ENCODE measurements at regions not wholly inside any gene's neighbourhood (a gene's known extent, or its start where the extent isn't known, plus 50 kb on each side); places are given as distances from the start of the nearest gene placed in this dataset.

DNA sequence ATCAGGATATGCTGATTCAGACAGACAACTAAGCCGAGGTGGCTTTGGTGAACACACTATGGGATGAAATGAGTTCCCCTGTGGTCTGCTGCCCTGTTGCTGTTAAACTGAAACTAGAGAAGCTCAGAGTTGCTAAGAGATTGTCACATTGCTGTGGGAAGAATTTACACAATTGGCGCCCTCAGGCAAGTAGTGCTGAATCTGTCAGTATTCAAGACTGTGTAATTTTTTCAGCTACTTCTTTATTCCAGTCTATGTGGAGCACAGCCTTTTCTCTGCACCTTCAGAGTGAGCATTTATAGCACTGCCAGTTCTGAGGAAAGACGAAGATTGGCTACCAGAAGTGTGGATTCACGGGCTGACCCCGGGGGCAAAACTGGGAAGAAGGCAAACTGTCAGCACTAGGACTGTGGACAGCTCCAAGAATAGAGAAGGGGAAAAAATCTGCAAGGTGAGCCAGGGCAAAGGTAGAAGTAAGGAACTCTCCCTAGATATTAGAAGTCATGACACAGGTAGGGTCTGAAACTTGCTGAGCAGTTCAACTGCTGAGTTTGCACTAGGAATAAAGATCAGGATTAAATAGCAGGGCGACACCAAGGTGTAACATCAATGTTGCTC is 218.8 kb upstream of the TMPO start:
- H3K27ac ChIP-seq (ENCODE audit: control insufficient read depth, insufficient read depth, low read length): no peak overlapping the region
- no peaks in the 10 kb centered on the region for H4K20me1 ChIP-seq (ENCODE audit: control insufficient read depth, extremely low read depth, insufficient read depth, low read length)
- no peaks in the 10 kb centered on the region for H3K27me3 ChIP-seq (ENCODE audit: control insufficient read depth, extremely low read depth, insufficient read depth, low read length)
- H3K79me2 ChIP-seq (ENCODE audit: control insufficient read depth, insufficient read depth, low read length): no peaks in the 10 kb centered on the region
- no peak overlapping the region for H3K4me2 ChIP-seq (ENCODE audit: control insufficient read depth, extremely low read depth, insufficient read depth, low read depth, low read length)
- dilution Hi-C loops (cut with MboI; ENCODE audit: extremely low pct_ligation_motif_present, low sequenced_read_pairs): no loop called here
- no peaks in the 10 kb centered on the region for H3K9me1 ChIP-seq (ENCODE audit: control insufficient read depth, extremely low read depth, insufficient read depth, low read length)
- H3K4me3 ChIP-seq (ENCODE audit: control insufficient read depth in 2 of 3, extremely low read depth in 1 of 3, insufficient read depth in 2 of 3, low read depth in 1 of 3, low read length in 3 of 3): no peak overlapping the region
- no peaks in the 10 kb centered on the region for H3K4me1 ChIP-seq (ENCODE audit: control insufficient read depth, extremely low read depth, insufficient read depth, low read length)
- no peak for DNase-seq (ENCODE audit: low read depth, low spot score)
- no peak overlapping the region for H2AFZ ChIP-seq (ENCODE audit: control insufficient read depth, low read length)
- no peaks in the 10 kb centered on the region for H3K9me3 ChIP-seq (ENCODE audit: control insufficient read depth, low read depth, low read length)
- no peak for FAIRE-seq
- no peak overlapping the region for H3K9ac ChIP-seq (ENCODE audit: control insufficient read depth, extremely low read depth, insufficient read depth, low read length)
- H3K36me3 ChIP-seq (ENCODE audit: control insufficient read depth in 2 of 2, extremely low read depth in 1 of 2, insufficient read depth in 2 of 2, low read length in 2 of 2): no peaks in the 10 kb centered on the region
- TF ChIP-seq, protein P1, sequence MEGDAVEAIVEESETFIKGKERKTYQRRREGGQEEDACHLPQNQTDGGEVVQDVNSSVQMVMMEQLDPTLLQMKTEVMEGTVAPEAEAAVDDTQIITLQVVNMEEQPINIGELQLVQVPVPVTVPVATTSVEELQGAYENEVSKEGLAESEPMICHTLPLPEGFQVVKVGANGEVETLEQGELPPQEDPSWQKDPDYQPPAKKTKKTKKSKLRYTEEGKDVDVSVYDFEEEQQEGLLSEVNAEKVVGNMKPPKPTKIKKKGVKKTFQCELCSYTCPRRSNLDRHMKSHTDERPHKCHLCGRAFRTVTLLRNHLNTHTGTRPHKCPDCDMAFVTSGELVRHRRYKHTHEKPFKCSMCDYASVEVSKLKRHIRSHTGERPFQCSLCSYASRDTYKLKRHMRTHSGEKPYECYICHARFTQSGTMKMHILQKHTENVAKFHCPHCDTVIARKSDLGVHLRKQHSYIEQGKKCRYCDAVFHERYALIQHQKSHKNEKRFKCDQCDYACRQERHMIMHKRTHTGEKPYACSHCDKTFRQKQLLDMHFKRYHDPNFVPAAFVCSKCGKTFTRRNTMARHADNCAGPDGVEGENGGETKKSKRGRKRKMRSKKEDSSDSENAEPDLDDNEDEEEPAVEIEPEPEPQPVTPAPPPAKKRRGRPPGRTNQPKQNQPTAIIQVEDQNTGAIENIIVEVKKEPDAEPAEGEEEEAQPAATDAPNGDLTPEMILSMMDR (optimal IDR thresholded peaks at IDR 0.05 in 1 of 3, IDR thresholded peaks at IDR 0.05 in 1 of 3, conservative IDR thresholded peaks at IDR 0.05 in 1 of 3; ENCODE audit: extremely low read depth in 1 of 3, insufficient read depth in 2 of 3, low read length in 3 of 3): no peak
- TF ChIP-seq EZH2 (IDR thresholded peaks at IDR 0.05; ENCODE audit: low read length): no peak

DNA sequence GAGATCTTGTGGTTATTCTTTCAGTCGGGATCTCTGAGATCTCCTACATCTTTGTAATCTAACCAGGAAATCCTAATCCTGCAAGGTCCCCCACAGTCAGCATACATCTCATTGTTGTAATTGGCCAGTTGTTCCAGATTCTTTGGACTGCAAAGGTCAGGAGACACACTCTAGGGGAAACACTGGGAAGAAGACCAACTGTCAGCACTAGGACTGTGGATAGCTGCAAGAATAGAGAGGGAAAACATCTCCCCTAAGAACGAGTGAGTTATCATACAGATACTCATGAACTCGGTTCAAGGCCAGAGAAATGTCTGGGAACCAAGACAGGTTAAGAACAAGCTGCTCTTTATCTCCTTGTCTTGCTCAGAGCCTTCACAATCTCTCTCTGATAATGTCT is 217.9 kb upstream of the TMPO start:
- no peaks in the 10 kb centered on the region for H3K79me2 ChIP-seq (ENCODE audit: control insufficient read depth, insufficient read depth, low read length)
- FAIRE-seq (no peak), DNase-seq (ENCODE audit: low read depth, low spot score) (no peak)
- H3K9ac ChIP-seq (ENCODE audit: control insufficient read depth, extremely low read depth, insufficient read depth, low read length): no peak overlapping the region
- no peaks in the 10 kb centered on the region for H3K9me1 ChIP-seq (ENCODE audit: control insufficient read depth, extremely low read depth, insufficient read depth, low read length)
- no peak overlapping the region for H3K4me2 ChIP-seq (ENCODE audit: control insufficient read depth, extremely low read depth, insufficient read depth, low read depth, low read length)
- TF ChIP-seq EZH2 (IDR thresholded peaks at IDR 0.05; ENCODE audit: low read length): no peak
- TF ChIP-seq, protein P1 (optimal IDR thresholded peaks at IDR 0.05 in 1 of 3, IDR thresholded peaks at IDR 0.05 in 1 of 3, conservative IDR thresholded peaks at IDR 0.05 in 1 of 3; ENCODE audit: extremely low read depth in 1 of 3, insufficient read depth in 2 of 3, low read length in 3 of 3): no peak
- no peak overlapping the region for H3K27ac ChIP-seq (ENCODE audit: control insufficient read depth, insufficient read depth, low read length)
- H3K9me3 ChIP-seq (ENCODE audit: control insufficient read depth, low read depth, low read length): no peaks in the 10 kb centered on the region
- H3K4me1 ChIP-seq (ENCODE audit: control insufficient read depth, extremely low read depth, insufficient read depth, low read length): no peaks in the 10 kb centered on the region
- H2AFZ ChIP-seq (ENCODE audit: control insufficient read depth, low read length): no peak overlapping the region
- dilution Hi-C loops (cut with MboI; ENCODE audit: extremely low pct_ligation_motif_present, low sequenced_read_pairs): no loop called here
- H3K36me3 ChIP-seq (ENCODE audit: control insufficient read depth in 2 of 2, extremely low read depth in 1 of 2, insufficient read depth in 2 of 2, low read length in 2 of 2): no peaks in the 10 kb centered on the region
- H4K20me1 ChIP-seq (ENCODE audit: control insufficient read depth, extremely low read depth, insufficient read depth, low read length): no peaks in the 10 kb centered on the region
- no peak overlapping the region for H3K4me3 ChIP-seq (ENCODE audit: control insufficient read depth in 2 of 3, extremely low read depth in 1 of 3, insufficient read depth in 2 of 3, low read depth in 1 of 3, low read length in 3 of 3)
- H3K27me3 ChIP-seq (ENCODE audit: control insufficient read depth, extremely low read depth, insufficient read depth, low read length): no peaks in the 10 kb centered on the region

Measured in keratinocyte (primary cell).